Loucy (cell line): ENCODE measurements at regions not wholly inside any gene's neighbourhood (a gene's known extent, or its start where the extent isn't known, plus 50 kb on each side); places are given as distances from the start of the nearest gene placed in this dataset.

Source experiments
- H2AFZ ChIP-seq: fragments of 200-600 bp; sonication (generic); 2 replicates; pipeline ENCODE4 v1.6.0; 2016; ENCODE audit warnings: antibody characterized with exemption, mild to moderate bottlenecking, low read length, moderate library complexity
- H3F3A ChIP-seq: fragments of 200-600 bp; 2 replicates; pipeline ENCODE4 v1.6.0; 2016; ENCODE audit warnings: antibody characterized with exemption, low read depth, mild to moderate bottlenecking
- H3K27me3 ChIP-seq: fragments of 200-600 bp; sonication (generic); 2 replicates; pipeline ENCODE4 v1.6.1; 2014; ENCODE audit warnings: low read length, mild to moderate bottlenecking; ENCODE audit not compliant: insufficient read depth, poor library complexity, severe bottlenecking
- H3K36me3 ChIP-seq: fragments of 200-600 bp; sonication (generic); 2 replicates; pipeline ENCODE4 v1.6.1; 2016; ENCODE audit warnings: low read length; ENCODE audit not compliant: insufficient read depth
- H3K4me1 ChIP-seq: fragments of 200-600 bp; sonication (generic); 2 replicates; pipeline ENCODE4 v1.5.1; 2014; ENCODE audit warnings: low read length, mild to moderate bottlenecking; ENCODE audit not compliant: insufficient read depth, poor library complexity, severe bottlenecking
- H3K4me2 ChIP-seq: fragments of 200-600 bp; sonication (generic); 2 replicates; pipeline ENCODE4 v1.6.0; 2014; ENCODE audit warnings: antibody characterized with exemption, low read length, low read depth, mild to moderate bottlenecking; ENCODE audit not compliant: poor library complexity, severe bottlenecking
- H3K4me3 ChIP-seq: fragments of 200-600 bp; sonication (generic); 2 replicates; pipeline ENCODE4 v1.5.1; 2014; ENCODE audit warnings: low read length, mild to moderate bottlenecking, mixed read lengths; ENCODE audit not compliant: poor library complexity, severe bottlenecking
- H3K79me2 ChIP-seq: fragments of 200-600 bp; sonication (generic); 2 replicates; pipeline ENCODE4 v1.6.1; 2014; ENCODE audit warnings: low read length; ENCODE audit not compliant: insufficient read depth
- H3K9ac ChIP-seq: fragments of 200-600 bp; sonication (generic); 2 replicates; pipeline ENCODE4 v1.6.0; 2014; ENCODE audit warnings: mild to moderate bottlenecking, low read depth, low read length, moderate library complexity; ENCODE audit not compliant: poor library complexity, severe bottlenecking
- H3K9me2 ChIP-seq: fragments of 200-600 bp; sonication (generic); replicated peaks from 2 replicates; pipeline ENCODE4 v1.6.1; 2016; ENCODE audit warnings: low read depth, low read length, mixed read lengths
- H3K9me3 ChIP-seq: fragments of 200-600 bp; sonication (generic); 2 replicates; pipeline ENCODE4 v1.6.1; 2014; ENCODE audit warnings: mild to moderate bottlenecking, antibody characterized with exemption, low read length, low read depth; ENCODE audit not compliant: insufficient read depth
- H4K20me1 ChIP-seq: fragments of 200-600 bp; sonication (generic); 2 replicates; pipeline ENCODE4 v1.6.0; 2014; ENCODE audit warnings: antibody characterized with exemption, low read length, mild to moderate bottlenecking; ENCODE audit not compliant: insufficient read depth, poor library complexity, severe bottlenecking
- EZH2phosphoT487 ChIP-seq: fragments of 200-600 bp; IDR thresholded peaks from 2 replicates; pipeline ENCODE4 v1.6.1; 2018; ENCODE audit warnings: antibody characterized with exemption, mild to moderate bottlenecking, moderate library complexity, borderline replicate concordance
- TF ChIP-seq, protein P1 (sequence below): fragments of 200-600 bp; sonication (generic); conservative IDR thresholded peaks from 2 replicates; pipeline ENCODE4 v1.5.1; 2014; ENCODE audit warnings: mild to moderate bottlenecking, antibody characterized with exemption, low read length

DNA sequence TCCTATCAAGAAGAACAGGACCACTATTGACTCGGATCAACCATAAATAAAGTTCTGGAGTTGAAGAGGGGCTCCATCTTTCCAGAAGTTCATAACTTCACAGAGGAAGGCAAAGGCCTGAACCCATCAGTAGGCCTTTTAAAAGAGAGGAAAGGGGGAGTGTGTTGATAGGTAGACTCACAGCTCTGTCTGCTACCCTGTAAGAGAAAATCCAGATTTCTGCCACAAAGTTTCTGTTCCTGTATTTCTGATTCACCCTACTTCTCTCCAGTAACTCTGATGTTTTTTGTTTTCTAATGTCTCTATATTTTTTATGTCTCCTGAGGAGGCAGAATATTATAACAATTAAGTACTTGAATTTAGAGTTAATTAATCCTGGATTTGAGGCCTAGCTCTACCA lies 564.0 kb downstream of the TNS1 start:
- Histone ChIP-seq H3K4me3 (no peak overlapping the region), H3K9me3 (no peaks in the 10 kb centered on the region), H3K4me1 (peaks cover 15% of the 10 kb centered on the region), H3K9ac (no peak overlapping the region), H3K36me3 (no peaks in the 10 kb centered on the region), H3K4me2 (no peak overlapping the region), H3K9me2 (no peaks in the 10 kb centered on the region), H3F3A (no peaks in the 10 kb centered on the region), H4K20me1 (no peaks in the 10 kb centered on the region), H2AFZ (no peak overlapping the region), H3K79me2 (no peaks in the 10 kb centered on the region), H3K27me3 (no peaks in the 10 kb centered on the region)
- TF ChIP-seq, protein P1, sequence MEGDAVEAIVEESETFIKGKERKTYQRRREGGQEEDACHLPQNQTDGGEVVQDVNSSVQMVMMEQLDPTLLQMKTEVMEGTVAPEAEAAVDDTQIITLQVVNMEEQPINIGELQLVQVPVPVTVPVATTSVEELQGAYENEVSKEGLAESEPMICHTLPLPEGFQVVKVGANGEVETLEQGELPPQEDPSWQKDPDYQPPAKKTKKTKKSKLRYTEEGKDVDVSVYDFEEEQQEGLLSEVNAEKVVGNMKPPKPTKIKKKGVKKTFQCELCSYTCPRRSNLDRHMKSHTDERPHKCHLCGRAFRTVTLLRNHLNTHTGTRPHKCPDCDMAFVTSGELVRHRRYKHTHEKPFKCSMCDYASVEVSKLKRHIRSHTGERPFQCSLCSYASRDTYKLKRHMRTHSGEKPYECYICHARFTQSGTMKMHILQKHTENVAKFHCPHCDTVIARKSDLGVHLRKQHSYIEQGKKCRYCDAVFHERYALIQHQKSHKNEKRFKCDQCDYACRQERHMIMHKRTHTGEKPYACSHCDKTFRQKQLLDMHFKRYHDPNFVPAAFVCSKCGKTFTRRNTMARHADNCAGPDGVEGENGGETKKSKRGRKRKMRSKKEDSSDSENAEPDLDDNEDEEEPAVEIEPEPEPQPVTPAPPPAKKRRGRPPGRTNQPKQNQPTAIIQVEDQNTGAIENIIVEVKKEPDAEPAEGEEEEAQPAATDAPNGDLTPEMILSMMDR: no peak
- no peak for TF ChIP-seq EZH2phosphoT487

DNA sequence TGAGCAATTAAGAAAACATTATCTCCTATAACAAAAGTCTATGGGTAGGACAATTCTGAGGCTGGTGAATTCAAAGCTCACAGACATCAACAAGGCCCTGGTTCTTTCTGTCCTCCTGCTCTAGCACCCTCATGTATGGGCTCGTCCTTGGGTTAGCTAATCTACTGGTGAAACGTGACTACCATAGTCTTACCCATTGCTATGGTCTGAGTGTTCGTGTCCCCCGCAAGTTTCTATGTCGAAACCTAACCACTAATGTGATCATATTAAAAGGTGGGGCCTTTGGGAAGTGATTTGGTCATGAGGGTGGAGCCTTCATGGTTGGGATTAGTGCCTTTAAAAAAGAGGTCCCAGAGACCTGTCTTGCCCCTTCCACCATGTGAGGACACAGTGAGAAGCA lies 564.7 kb downstream of the TNS1 start:
- H2AFZ ChIP-seq: no peak overlapping the region
- no peak overlapping the region for H3K4me2 ChIP-seq
- TF ChIP-seq EZH2phosphoT487: no peak
- TF ChIP-seq, protein P1: no peak
- no peaks in the 10 kb centered on the region for H3K36me3 ChIP-seq
- peaks cover 20% of the 10 kb centered on the region for H3K4me1 ChIP-seq
- no peaks in the 10 kb centered on the region for H3K9me2 ChIP-seq
- H3K4me3 ChIP-seq: no peak overlapping the region
- H3K27me3 ChIP-seq: no peaks in the 10 kb centered on the region
- no peaks in the 10 kb centered on the region for H3K79me2 ChIP-seq
- H4K20me1 ChIP-seq: no peaks in the 10 kb centered on the region
- H3K9me3 ChIP-seq: no peaks in the 10 kb centered on the region
- H3K9ac ChIP-seq: no peak overlapping the region
- no peaks in the 10 kb centered on the region for H3F3A ChIP-seq

GRCh38 chr2:217437290-217437870 lies 565.4 kb downstream of the TNS1 start:
- Histone ChIP-seq H3K27me3 (no peaks in the 10 kb centered on the region), H3K36me3 (no peaks in the 10 kb centered on the region), H2AFZ (no peak overlapping the region), H3K9me3 (no peaks in the 10 kb centered on the region), H3K9me2 (no peaks in the 10 kb centered on the region), H3F3A (no peaks in the 10 kb centered on the region), H3K79me2 (no peaks in the 10 kb centered on the region), H4K20me1 (no peaks in the 10 kb centered on the region), H3K9ac (no peak overlapping the region), H3K4me1 (peaks cover 20% of the 10 kb centered on the region), H3K4me2 (no peak overlapping the region), H3K4me3 (no peak overlapping the region)
- no peak for TF ChIP-seq EZH2phosphoT487
- TF ChIP-seq, protein P1: no peak
